Activated CD4-positive, alpha-beta T cell treated with anti-CD3 and anti-CD28 coated beads for 48 hours (primary cell): ENCODE measurements at regions not wholly inside any gene's neighbourhood (a gene's known extent, or its start where the extent isn't known, plus 50 kb on each side); places are given as distances from the start of the nearest gene placed in this dataset.

Experiments
- DNase-seq: peaks from one replicate; pipeline ENCODE4 v3.0.0-alpha.2; 2020

- DNase-seq: no peak
Measured at GRCh38 chr9:108083796-108084352, 594.3 kb upstream of the KLF4 start.

GRCh38 chr9:108083160-108083750 lies 593.7 kb upstream of the KLF4 start:
- DNase-seq: no peak

GRCh38 chr9:108081112-108081511 lies 591.5 kb upstream of the KLF4 start:
- no peak for DNase-seq

- no peak for DNase-seq
Measured at GRCh38 chr9:108080285-108080684, 590.7 kb upstream of the KLF4 start.

- DNase-seq: no peak
Measured at GRCh38 chr9:108078811-108079210, 589.2 kb upstream of the KLF4 start.

- DNase-seq: no peak
Measured at GRCh38 chr9:108078375-108078774, 588.8 kb upstream of the KLF4 start.

- no peak for DNase-seq
Measured at GRCh38 chr9:108077556-108077955, 588.0 kb upstream of the KLF4 start.

GRCh38 chr9:108074900-108075299 lies 585.3 kb upstream of the KLF4 start:
- no peak for DNase-seq

- no peak for DNase-seq
Measured at GRCh38 chr9:108073823-108074222, 584.3 kb upstream of the KLF4 start.

- DNase-seq: no peak
Measured at GRCh38 chr9:108072740-108073139, 583.2 kb upstream of the KLF4 start.

GRCh38 chr9:108070861-108071260 lies 581.3 kb upstream of the KLF4 start:
- no peak for DNase-seq

GRCh38 chr9:108069991-108070390 lies 580.4 kb upstream of the KLF4 start:
- DNase-seq: no peak

GRCh38 chr9:108062680-108063079 lies 573.1 kb upstream of the KLF4 start:
- DNase-seq: no peak

- DNase-seq: no peak
Measured at GRCh38 chr9:108060175-108060574, 570.6 kb upstream of the KLF4 start.

GRCh38 chr9:108058135-108058814 lies 568.7 kb upstream of the KLF4 start:
- DNase-seq: no peak

GRCh38 chr9:108057421-108058134 lies 568.0 kb upstream of the KLF4 start:
- DNase-seq: no peak

GRCh38 chr9:108056805-108057386 lies 567.3 kb upstream of the KLF4 start:
- DNase-seq: no peak

GRCh38 chr9:108056084-108056804 lies 566.7 kb upstream of the KLF4 start:
- DNase-seq: no peak

- DNase-seq: no peak
Measured at GRCh38 chr9:108054131-108054630, 564.6 kb upstream of the KLF4 start.

GRCh38 chr9:108053555-108054061 lies 564.0 kb upstream of the KLF4 start:
- no peak for DNase-seq

GRCh38 chr9:108052431-108053080 lies 563.0 kb upstream of the KLF4 start:
- DNase-seq: no peak

- no peak for DNase-seq
Measured at GRCh38 chr9:108050894-108051293, 561.3 kb upstream of the KLF4 start.
